Smooth muscle cell (in vitro differentiated cells): ENCODE measurements at regions not wholly inside any gene's neighbourhood (a gene's known extent, or its start where the extent isn't known, plus 50 kb on each side); places are given as distances from the start of the nearest gene placed in this dataset.

Experiments used
- DNase-seq: peaks from one replicate; lab custom pipeline; 2025; ENCODE audit not compliant: unreplicated experiment; lab: John Stamatoyannopoulos, UW
- H2AFZ ChIP-seq: fragments of 200-600 bp; sonication (generic); 2 replicates; pipeline ENCODE4 v1.6.0; 2016; ENCODE audit warnings: antibody characterized with exemption, low read depth, mild to moderate bottlenecking
- H3F3A ChIP-seq: fragments of 200-600 bp; sonication (generic); 2 replicates; pipeline ENCODE4 v1.6.0; 2017; ENCODE audit warnings: antibody characterized with exemption, low read depth
- H3K27ac ChIP-seq: fragments of 200-600 bp; sonication (generic); 2 replicates; pipeline ENCODE4 v1.5.1; 2016; ENCODE audit warnings: low read depth, mild to moderate bottlenecking
- H3K27me3 ChIP-seq: fragments of 200-600 bp; sonication (generic); 2 replicates; pipeline ENCODE4 v1.6.1; 2016; ENCODE audit warnings: low read depth, mild to moderate bottlenecking
- H3K36me3 ChIP-seq: fragments of 200-600 bp; sonication (generic); 2 replicates; pipeline ENCODE4 v1.5.1; 2016; ENCODE audit warnings: low read depth
- H3K4me1 ChIP-seq: fragments of 200-600 bp; sonication (generic); 2 replicates; pipeline ENCODE4 v1.5.1; 2016; ENCODE audit warnings: low read depth
- H3K4me2 ChIP-seq: fragments of 200-600 bp; sonication (generic); 2 replicates; pipeline ENCODE4 v1.6.0; 2016; ENCODE audit warnings: mild to moderate bottlenecking
- H3K4me3 ChIP-seq: fragments of 200-600 bp; sonication (generic); 2 replicates; pipeline ENCODE4 v1.5.1; 2016; ENCODE audit warnings: mild to moderate bottlenecking
- H3K79me2 ChIP-seq: fragments of 200-600 bp; sonication (generic); 2 replicates; pipeline ENCODE4 v1.6.0; 2016; ENCODE audit warnings: low read depth, mild to moderate bottlenecking
- H3K9ac ChIP-seq: fragments of 200-600 bp; sonication (generic); 2 replicates; pipeline ENCODE4 v1.6.0; 2016; ENCODE audit warnings: low read depth
- H3K9me3 ChIP-seq: fragments of 200-600 bp; sonication (generic); replicated peaks from 2 replicates; pipeline ENCODE4 v1.5.1; 2016; ENCODE audit warnings: low read depth
- H4K20me1 ChIP-seq: fragments of 200-600 bp; sonication (generic); 2 replicates; pipeline ENCODE4 v1.6.0; 2016; ENCODE audit warnings: low read depth
- CTCF ChIP-seq: fragments of 200-600 bp; sonication (generic); IDR thresholded peaks from 2 replicates; pipeline ENCODE4 v1.5.1; 2017; ENCODE audit warnings: borderline replicate concordance, mild to moderate bottlenecking, antibody characterized with exemption; ENCODE audit not compliant: insufficient read depth, poor library complexity, severe bottlenecking
- WGBS: methylation state at CpG from one replicate; pipeline ENCODE4 v1.1.7; 2016; ENCODE audit warnings: low lambda C conversion rate; 5-methylcytosine and 5-hydroxymethylcytosine counted together

GRCh38 chr4:186008057-186008456, 60.9 kb upstream of the TLR3 start:
- Histone ChIP-seq H2AFZ (no peak overlapping the region), H3K4me1 (no peaks in the 10 kb centered on the region), H3K9me3 (no peaks in the 10 kb centered on the region), H3K79me2 (no peaks in the 10 kb centered on the region), H3K9ac (no peak overlapping the region), H4K20me1 (no peaks in the 10 kb centered on the region), H3F3A (no peaks in the 10 kb centered on the region), H3K4me2 (no peak overlapping the region), H3K27ac (no peak overlapping the region), H3K4me3 (no peak overlapping the region), H3K27me3 (no peaks in the 10 kb centered on the region), H3K36me3 (no peaks in the 10 kb centered on the region)
- TF ChIP-seq CTCF = no peak
- no peak for DNase-seq
- WGBS = 95% methylated on average over 5 of the region's 5 CpGs

DNA sequence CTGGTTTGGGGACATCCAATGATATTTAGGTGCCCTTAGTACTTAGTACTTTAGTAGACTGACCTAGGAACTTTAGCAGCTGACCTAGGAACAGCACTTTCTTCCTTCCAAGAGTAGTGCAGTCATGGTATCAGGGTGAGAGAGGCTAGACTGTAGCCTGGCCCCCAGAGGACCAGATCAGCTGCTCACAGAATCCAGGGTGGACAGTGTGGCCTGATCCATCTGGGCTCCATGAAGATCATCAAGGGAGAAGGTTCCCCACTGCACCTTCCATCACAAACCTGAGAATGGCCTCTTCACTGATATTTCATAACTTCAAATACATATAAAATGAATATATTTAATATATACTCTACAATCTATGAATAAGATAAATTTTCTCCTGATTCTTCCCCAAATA, 59.0 kb upstream of the TLR3 start:
- H3K27ac ChIP-seq = no peak overlapping the region
- no peaks in the 10 kb centered on the region for H4K20me1 ChIP-seq
- H3K9ac ChIP-seq = no peak overlapping the region
- DNase-seq = no peak
- no peaks in the 10 kb centered on the region for H3K36me3 ChIP-seq
- H3K4me3 ChIP-seq = no peak overlapping the region
- no peak overlapping the region for H3K4me2 ChIP-seq
- peaks cover 10% of the 10 kb centered on the region for H3K4me1 ChIP-seq
- no peaks in the 10 kb centered on the region for H3K9me3 ChIP-seq
- no peak overlapping the region for H2AFZ ChIP-seq
- H3K27me3 ChIP-seq = no peaks in the 10 kb centered on the region
- no peaks in the 10 kb centered on the region for H3K79me2 ChIP-seq
- no peaks in the 10 kb centered on the region for H3F3A ChIP-seq
- no peak for TF ChIP-seq CTCF

DNA sequence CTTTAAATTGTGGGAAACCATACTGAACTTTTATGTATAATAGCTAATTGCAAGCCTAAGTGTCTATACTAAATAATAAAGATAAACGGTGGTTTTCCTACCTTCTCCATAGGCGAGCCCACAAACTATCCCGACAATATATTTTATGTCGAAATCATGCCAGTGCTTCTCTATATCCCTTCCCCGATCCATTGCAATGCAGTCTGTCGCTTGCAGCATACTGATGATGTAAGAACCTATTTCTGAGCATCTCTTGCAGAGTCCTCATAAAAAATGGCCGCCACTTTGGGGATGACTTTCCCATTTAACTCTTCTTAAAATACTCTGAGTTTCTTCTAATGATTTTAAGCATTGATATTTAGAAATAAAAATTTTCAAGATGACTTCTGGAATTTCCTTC, 58.1 kb upstream of the TLR3 start:
- no peak overlapping the region for H3K9ac ChIP-seq
- H3F3A ChIP-seq = no peaks in the 10 kb centered on the region
- no peak overlapping the region for H3K4me3 ChIP-seq
- no peak overlapping the region for H3K27ac ChIP-seq
- H3K79me2 ChIP-seq = no peaks in the 10 kb centered on the region
- H3K4me2 ChIP-seq = no peak overlapping the region
- no peak for DNase-seq
- no peak overlapping the region for H2AFZ ChIP-seq
- no peaks in the 10 kb centered on the region for H3K27me3 ChIP-seq
- H3K9me3 ChIP-seq = no peaks in the 10 kb centered on the region
- 97% methylated on average over 7 of the region's 7 CpGs for WGBS
- TF ChIP-seq CTCF = no peak
- peaks cover 10% of the 10 kb centered on the region for H3K4me1 ChIP-seq
- no peaks in the 10 kb centered on the region for H4K20me1 ChIP-seq
- H3K36me3 ChIP-seq = no peaks in the 10 kb centered on the region

GRCh38 chr4:186012071-186012470, 56.9 kb upstream of the TLR3 start:
- no peak for TF ChIP-seq CTCF
- DNase-seq = no peak
- H2AFZ ChIP-seq = no peak overlapping the region

More at GRCh38 chr4:186012071-186012470, 56.9 kb upstream of the TLR3 start:
- Histone ChIP-seq H3K9ac (no peak overlapping the region), H3K36me3 (no peaks in the 10 kb centered on the region), H4K20me1 (no peaks in the 10 kb centered on the region), H3K4me3 (no peak overlapping the region), H3K27me3 (no peaks in the 10 kb centered on the region), H3K9me3 (no peaks in the 10 kb centered on the region), H3K4me1 (peaks cover 10% of the 10 kb centered on the region), H3K4me2 (no peak overlapping the region), H3F3A (no peaks in the 10 kb centered on the region), H3K79me2 (no peaks in the 10 kb centered on the region), H3K27ac (no peak overlapping the region)
- 98% methylated on average over 14 of the region's 14 CpGs for WGBS
